GM12864 (cell line): ENCODE measurements at regions not wholly inside any gene's neighbourhood (a gene's known extent, or its start where the extent isn't known, plus 50 kb on each side); places are given as distances from the start of the nearest gene placed in this dataset.

ENCODE experiments used
- DNase-seq: peaks from one replicate; pipeline ENCODE4 v3.0.0-alpha.2; 2011; ENCODE audit warnings: low read depth
- H3K4me3 ChIP-seq: 2 replicates; pipeline ENCODE4 v1.5.1; 2011; ENCODE audit warnings: mild to moderate bottlenecking, low read depth, low read length, control low read depth
- CTCF ChIP-seq: IDR thresholded peaks from 2 replicates; pipeline ENCODE4 v1.5.1; 2011; ENCODE audit warnings: low read depth, mild to moderate bottlenecking, moderate library complexity, low read length, control low read depth, inconsistent platforms; ENCODE audit errors: missing control alignments

DNA sequence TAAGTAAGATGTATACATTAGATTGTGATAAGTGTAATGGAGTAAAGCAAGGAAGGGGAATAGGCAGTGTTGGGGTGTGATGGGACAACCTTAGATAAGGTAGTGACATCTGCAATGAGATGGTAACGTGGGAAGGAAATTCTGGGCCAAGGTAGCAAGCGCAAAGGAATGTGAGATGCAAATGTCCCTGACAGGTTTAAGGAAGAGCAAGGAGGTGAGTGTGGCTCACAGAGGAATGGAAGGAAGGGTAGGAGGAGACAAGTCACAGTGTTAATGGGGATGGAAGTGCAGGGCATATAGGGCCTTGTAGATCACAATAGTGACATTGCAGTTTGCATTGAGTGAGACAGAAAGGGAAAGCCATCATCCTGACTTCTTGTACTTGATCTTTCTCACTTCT is 170.9 kb upstream of the FAM98A start:
- no peak for DNase-seq
- no peak overlapping the region for H3K4me3 ChIP-seq
- no peak for TF ChIP-seq CTCF

- H3K4me3 ChIP-seq = no peak overlapping the region
- no peak for TF ChIP-seq CTCF
- no peak for DNase-seq
These were observed 167.1 kb upstream of the FAM98A start for GRCh38 chr2:33766175-33766574.

DNA sequence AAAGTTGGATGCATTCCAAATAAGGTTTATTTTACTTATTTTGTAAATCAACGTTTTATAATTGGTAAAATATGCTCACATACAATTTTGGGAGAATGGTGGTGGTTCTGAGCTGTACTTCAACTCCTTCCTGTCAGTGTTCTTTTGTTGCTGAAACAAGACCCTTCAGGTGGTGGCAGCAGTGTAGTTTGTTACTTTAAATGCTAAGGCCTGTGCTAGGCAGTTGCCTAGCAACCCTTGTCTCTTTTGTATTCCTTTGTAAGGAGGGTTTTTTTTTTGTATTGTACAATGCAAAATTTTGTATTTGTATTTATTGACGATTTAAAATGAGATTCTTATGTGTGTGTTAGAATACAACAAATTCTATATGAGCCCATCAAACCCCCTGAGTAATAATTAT is 166.0 kb upstream of the FAM98A start:
- DNase-seq = no peak
- TF ChIP-seq CTCF = no peak
- H3K4me3 ChIP-seq = no peak overlapping the region

GRCh38 chr2:33764551-33764950 is 165.5 kb upstream of the FAM98A start:
- no peak for DNase-seq
- H3K4me3 ChIP-seq = no peak overlapping the region
- no peak for TF ChIP-seq CTCF

DNA sequence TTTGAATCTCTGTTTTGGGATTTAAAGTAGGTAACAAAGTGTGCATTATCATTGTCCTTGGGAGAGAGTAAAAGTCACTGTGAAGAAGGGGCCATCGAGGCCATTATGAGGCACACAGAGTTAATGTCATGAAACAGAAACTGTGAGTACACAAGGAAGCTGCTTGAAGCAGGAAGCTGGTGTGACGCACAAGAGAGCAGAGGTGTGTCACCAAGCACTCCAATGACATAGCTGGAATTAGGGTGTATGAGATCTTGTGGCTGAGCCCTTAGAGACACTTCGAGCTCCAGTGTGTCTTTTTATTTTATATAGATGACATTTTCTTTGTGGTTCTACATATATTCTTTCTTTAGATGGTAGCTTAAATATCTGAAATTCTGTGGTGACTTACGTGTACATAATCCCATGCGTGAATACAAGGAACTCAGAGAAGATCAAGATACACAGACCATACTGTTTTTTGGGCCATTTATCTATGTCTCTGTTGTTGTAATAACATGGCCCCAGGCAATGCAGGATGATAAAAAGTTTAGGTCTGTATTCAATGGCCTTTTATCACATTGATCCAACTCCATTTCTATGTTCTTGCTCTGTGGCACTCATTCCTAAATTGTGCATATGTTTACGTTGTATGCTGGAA is 164.7 kb upstream of the FAM98A start:
- no peak overlapping the region for H3K4me3 ChIP-seq
- DNase-seq = no peak
- TF ChIP-seq CTCF = no peak

DNA sequence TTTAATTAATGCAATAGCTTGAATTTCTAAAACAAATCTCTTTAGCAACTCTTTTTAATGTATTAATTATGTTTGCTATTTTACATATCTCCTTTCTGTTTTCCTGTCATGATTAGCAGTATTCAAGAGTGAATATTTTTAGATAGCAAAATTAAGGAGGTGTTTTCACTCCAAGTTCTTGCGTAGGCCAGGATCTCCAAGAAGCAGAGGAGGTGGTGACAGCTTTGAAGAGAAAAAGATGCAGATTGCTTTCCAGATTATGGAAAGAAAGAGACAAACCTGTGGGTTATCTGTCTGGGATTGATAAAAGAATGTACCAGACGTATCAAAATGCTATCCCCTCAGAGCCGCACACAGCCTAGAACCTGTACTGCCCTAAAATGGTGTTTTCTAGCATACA is 163.5 kb upstream of the FAM98A start:
- DNase-seq = no peak
- no peak for TF ChIP-seq CTCF
- H3K4me3 ChIP-seq = no peak overlapping the region

GRCh38 chr2:33746208-33746800 is 147.2 kb upstream of the FAM98A start:
- H3K4me3 ChIP-seq = no peak overlapping the region
- DNase-seq = no peak
- TF ChIP-seq CTCF = no peak
